Testis (tissue), 2 donors: ENCODE measurements at regions not wholly inside any gene's neighbourhood (a gene's known extent, or its start where the extent isn't known, plus 50 kb on each side); places are given as distances from the start of the nearest gene placed in this dataset.

Source experiments
- POLR2A ChIP-seq: fragments of 450-650 bp; IDR thresholded peaks from one replicate; pipeline ENCODE4 v1.6.1; 2017; ENCODE audit warnings: antibody characterized with exemption, mild to moderate bottlenecking, moderate library complexity
- TF ChIP-seq, protein P1 (sequence below), 3 experiments: fragments of 450-650 bp in 2 of 3; fragments of 200-600 bp in 1 of 3; sonication (generic) in 1 of 3; IDR thresholded peaks; one replicate each; pipeline ENCODE4 v1.5.1; 2016 to 2019; ENCODE audit warnings: antibody characterized with exemption in 3 of 3, mild to moderate bottlenecking in 2 of 3, moderate library complexity in 1 of 3

- TF ChIP-seq, protein P1, sequence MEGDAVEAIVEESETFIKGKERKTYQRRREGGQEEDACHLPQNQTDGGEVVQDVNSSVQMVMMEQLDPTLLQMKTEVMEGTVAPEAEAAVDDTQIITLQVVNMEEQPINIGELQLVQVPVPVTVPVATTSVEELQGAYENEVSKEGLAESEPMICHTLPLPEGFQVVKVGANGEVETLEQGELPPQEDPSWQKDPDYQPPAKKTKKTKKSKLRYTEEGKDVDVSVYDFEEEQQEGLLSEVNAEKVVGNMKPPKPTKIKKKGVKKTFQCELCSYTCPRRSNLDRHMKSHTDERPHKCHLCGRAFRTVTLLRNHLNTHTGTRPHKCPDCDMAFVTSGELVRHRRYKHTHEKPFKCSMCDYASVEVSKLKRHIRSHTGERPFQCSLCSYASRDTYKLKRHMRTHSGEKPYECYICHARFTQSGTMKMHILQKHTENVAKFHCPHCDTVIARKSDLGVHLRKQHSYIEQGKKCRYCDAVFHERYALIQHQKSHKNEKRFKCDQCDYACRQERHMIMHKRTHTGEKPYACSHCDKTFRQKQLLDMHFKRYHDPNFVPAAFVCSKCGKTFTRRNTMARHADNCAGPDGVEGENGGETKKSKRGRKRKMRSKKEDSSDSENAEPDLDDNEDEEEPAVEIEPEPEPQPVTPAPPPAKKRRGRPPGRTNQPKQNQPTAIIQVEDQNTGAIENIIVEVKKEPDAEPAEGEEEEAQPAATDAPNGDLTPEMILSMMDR (IDR thresholded peaks at IDR 0.05): no peak
- no peak for TF ChIP-seq POLR2A
These were observed 262.3 kb downstream of the NUAK1 start for GRCh38 chr12:105876396-105876927.
